Medulla oblongata (tissue), 1 donor: ENCODE measurements at regions not wholly inside any gene's neighbourhood (a gene's known extent, or its start where the extent isn't known, plus 50 kb on each side); places are given as distances from the start of the nearest gene placed in this dataset.

ENCODE experiments used
- DNase-seq: peaks from one replicate; pipeline ENCODE4 v3.0.0-alpha.2; 2015; ENCODE audit errors: extremely low spot score

GRCh38 chr1:106548726-106549125 lies 507.7 kb upstream of the PRMT6 start:
- no peak for DNase-seq

- DNase-seq, result no peak
Measured at GRCh38 chr1:106554294-106554693, 502.2 kb upstream of the PRMT6 start.

GRCh38 chr1:106555571-106555970 lies 500.9 kb upstream of the PRMT6 start:
- DNase-seq, result no peak

GRCh38 chr1:106564192-106564591 lies 492.3 kb upstream of the PRMT6 start:
- DNase-seq, result no peak

- DNase-seq, result no peak
Measured at GRCh38 chr1:106568201-106568974, 488.1 kb upstream of the PRMT6 start.

GRCh38 chr1:106571109-106571508 lies 485.4 kb upstream of the PRMT6 start:
- DNase-seq, result no peak

- no peak for DNase-seq
Measured at GRCh38 chr1:106584107-106584506, 472.4 kb upstream of the PRMT6 start.

- DNase-seq, result no peak
Measured at GRCh38 chr1:106584676-106585075, 471.8 kb upstream of the PRMT6 start.

- no peak for DNase-seq
Measured at GRCh38 chr1:106600626-106601025, 455.8 kb upstream of the PRMT6 start.

- DNase-seq, result no peak
Measured at GRCh38 chr1:106603616-106604015, 452.9 kb upstream of the PRMT6 start.

- DNase-seq, result no peak
Measured at GRCh38 chr1:106608841-106609240, 447.6 kb upstream of the PRMT6 start.

GRCh38 chr1:106613068-106613467 lies 443.4 kb upstream of the PRMT6 start:
- no peak for DNase-seq

- DNase-seq, result no peak
Measured at GRCh38 chr1:106613861-106614260, 442.6 kb upstream of the PRMT6 start.

- DNase-seq, result no peak
Measured at GRCh38 chr1:106615473-106615872, 441.0 kb upstream of the PRMT6 start.

- DNase-seq, result no peak
Measured at GRCh38 chr1:106619080-106619826, 437.2 kb upstream of the PRMT6 start.

- no peak for DNase-seq
Measured at GRCh38 chr1:106619827-106620134, 436.7 kb upstream of the PRMT6 start.

- DNase-seq, result no peak
Measured at GRCh38 chr1:106620521-106620954, 435.9 kb upstream of the PRMT6 start.

GRCh38 chr1:106621853-106622252 lies 434.6 kb upstream of the PRMT6 start:
- no peak for DNase-seq

- no peak for DNase-seq
Measured at GRCh38 chr1:106637566-106637965, 418.9 kb upstream of the PRMT6 start.

GRCh38 chr1:106646261-106646784 lies 410.2 kb upstream of the PRMT6 start:
- DNase-seq, result no peak

GRCh38 chr1:106646816-106647215 lies 409.7 kb upstream of the PRMT6 start:
- DNase-seq, result no peak

GRCh38 chr1:106651028-106651762 lies 405.3 kb upstream of the PRMT6 start:
- no peak for DNase-seq
